ENCODE measurements at regions not wholly inside any gene's neighbourhood (a gene's known extent, or its start where the extent isn't known, plus 50 kb on each side); places are given as distances from the start of the nearest gene placed in this dataset.

GRCh38 chr9:111120526-111120925, 82.3 kb upstream of the LPAR1 start:
- TF ChIP-seq CTCF (IDR thresholded peaks at IDR 0.05; ENCODE audit: low read depth, low read length): no peak
- no peak for TF ChIP-seq EZH2phosphoT487 (IDR thresholded peaks at IDR 0.05; ENCODE audit: low read depth)

Measured in OCI-LY3 (cell line).